ENCODE measurements at regions not wholly inside any gene's neighbourhood (a gene's known extent, or its start where the extent isn't known, plus 50 kb on each side); places are given as distances from the start of the nearest gene placed in this dataset.

GRCh38 chr18:34627137-34627920, 82.8 kb upstream of the DTNA start:
- ChIA-PET POLR2A (no interaction called here), CTCF (ENCODE audit: low intra/inter-chr PET ratio, low total read pairs) (no interaction called here)
- in situ Hi-C loops (cut with HindIII; ENCODE audit: extremely low pct_ligation_motif_present, low pct_unique_long_range_greater_than_20kb) (no loop called here), intact Hi-C loops (cut with micrococcal nuclease; ENCODE audit: unreplicated experiment) (no loop called here)
- ATAC-seq (no peak), FAIRE-seq (no peak), DNase-seq (ENCODE audit: low spot score) (no peak)
- BruUV-seq (replicated peaks) = no TSS peak
- Histone ChIP-seq H3K27me3 (ENCODE audit: control insufficient read depth in 1 of 2, insufficient read depth in 2 of 2, low read length in 2 of 2) (no peaks in the 10 kb centered on the region; a peak in 1 of 5 replicates), H3K4me3 (replicated peaks in 1 of 3; ENCODE audit: insufficient read depth in 1 of 3, low read depth in 2 of 3, low read length in 3 of 3) (no peak overlapping the region), H2AFZ (ENCODE audit: low read length) (no peak overlapping the region), H3K4me1 (ENCODE audit: insufficient read depth, low read length) (peaks cover 6% of the 10 kb centered on the region; the same call in 1 of the 2 replicates), H4K20me1 (ENCODE audit: insufficient read depth, low read length) (0 out of 2 replicates have a peak, but pooled peaks cover 3% of the 10 kb centered on the region), H3K36me3 (replicated peaks in 1 of 2; ENCODE audit: control insufficient read depth in 1 of 2, insufficient read depth in 2 of 2, low read length in 2 of 2) (no peaks in the 10 kb centered on the region), H3K27ac (ENCODE audit: extremely low read length, insufficient read depth, low read length) (no peak overlapping the region), H3K4me2 (ENCODE audit: low read depth, low read length) (no peak overlapping the region), H3K9ac (ENCODE audit: insufficient read depth, low read depth, low read length) (no peak overlapping the region), H3K79me2 (ENCODE audit: insufficient read depth, low read length) (no peaks in the 10 kb centered on the region), H3K9me3 (ENCODE audit: low read length) (no peaks in the 10 kb centered on the region)
- WGBS (ENCODE audit: low lambda C conversion rate) = 62% methylated on average over 2 of the region's 2 CpGs
- TF ChIP-seq, protein P1, sequence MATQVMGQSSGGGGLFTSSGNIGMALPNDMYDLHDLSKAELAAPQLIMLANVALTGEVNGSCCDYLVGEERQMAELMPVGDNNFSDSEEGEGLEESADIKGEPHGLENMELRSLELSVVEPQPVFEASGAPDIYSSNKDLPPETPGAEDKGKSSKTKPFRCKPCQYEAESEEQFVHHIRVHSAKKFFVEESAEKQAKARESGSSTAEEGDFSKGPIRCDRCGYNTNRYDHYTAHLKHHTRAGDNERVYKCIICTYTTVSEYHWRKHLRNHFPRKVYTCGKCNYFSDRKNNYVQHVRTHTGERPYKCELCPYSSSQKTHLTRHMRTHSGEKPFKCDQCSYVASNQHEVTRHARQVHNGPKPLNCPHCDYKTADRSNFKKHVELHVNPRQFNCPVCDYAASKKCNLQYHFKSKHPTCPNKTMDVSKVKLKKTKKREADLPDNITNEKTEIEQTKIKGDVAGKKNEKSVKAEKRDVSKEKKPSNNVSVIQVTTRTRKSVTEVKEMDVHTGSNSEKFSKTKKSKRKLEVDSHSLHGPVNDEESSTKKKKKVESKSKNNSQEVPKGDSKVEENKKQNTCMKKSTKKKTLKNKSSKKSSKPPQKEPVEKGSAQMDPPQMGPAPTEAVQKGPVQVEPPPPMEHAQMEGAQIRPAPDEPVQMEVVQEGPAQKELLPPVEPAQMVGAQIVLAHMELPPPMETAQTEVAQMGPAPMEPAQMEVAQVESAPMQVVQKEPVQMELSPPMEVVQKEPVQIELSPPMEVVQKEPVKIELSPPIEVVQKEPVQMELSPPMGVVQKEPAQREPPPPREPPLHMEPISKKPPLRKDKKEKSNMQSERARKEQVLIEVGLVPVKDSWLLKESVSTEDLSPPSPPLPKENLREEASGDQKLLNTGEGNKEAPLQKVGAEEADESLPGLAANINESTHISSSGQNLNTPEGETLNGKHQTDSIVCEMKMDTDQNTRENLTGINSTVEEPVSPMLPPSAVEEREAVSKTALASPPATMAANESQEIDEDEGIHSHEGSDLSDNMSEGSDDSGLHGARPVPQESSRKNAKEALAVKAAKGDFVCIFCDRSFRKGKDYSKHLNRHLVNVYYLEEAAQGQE (IDR thresholded peaks at IDR 0.05; ENCODE audit: borderline replicate concordance in 1 of 2, low read depth in 1 of 2, low read length in 2 of 2) = no peak
- TF ChIP-seq, protein P2, sequence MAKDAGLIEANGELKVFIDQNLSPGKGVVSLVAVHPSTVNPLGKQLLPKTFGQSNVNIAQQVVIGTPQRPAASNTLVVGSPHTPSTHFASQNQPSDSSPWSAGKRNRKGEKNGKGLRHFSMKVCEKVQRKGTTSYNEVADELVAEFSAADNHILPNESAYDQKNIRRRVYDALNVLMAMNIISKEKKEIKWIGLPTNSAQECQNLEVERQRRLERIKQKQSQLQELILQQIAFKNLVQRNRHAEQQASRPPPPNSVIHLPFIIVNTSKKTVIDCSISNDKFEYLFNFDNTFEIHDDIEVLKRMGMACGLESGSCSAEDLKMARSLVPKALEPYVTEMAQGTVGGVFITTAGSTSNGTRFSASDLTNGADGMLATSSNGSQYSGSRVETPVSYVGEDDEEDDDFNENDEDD (CRISPR knock-in tag; IDR thresholded peaks at IDR 0.05; ENCODE audit: borderline replicate concordance) = no peak
